ENCODE measurements at regions not wholly inside any gene's neighbourhood (a gene's known extent, or its start where the extent isn't known, plus 50 kb on each side); places are given as distances from the start of the nearest gene placed in this dataset.

DNA sequence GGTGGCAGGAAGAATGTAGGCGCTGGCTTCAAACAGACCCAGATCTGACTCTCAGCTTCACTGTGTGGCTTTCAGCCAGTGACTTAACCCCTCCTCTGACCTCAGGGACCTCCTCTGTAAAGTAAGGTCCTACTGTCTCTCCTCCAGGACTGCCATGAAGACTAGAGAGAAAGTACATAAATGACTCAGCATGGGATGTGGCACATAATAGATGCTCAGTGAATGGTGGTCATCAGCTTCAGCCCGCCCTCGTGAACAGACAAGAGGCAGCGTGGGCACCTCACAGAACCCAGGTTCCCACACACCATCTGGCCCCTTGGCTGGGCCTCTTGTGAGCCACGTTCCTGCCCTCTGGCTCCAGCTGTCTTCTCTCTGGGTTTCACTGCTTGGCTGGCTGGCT, 126.0 kb downstream of the SYF2 start:
- TF ChIP-seq, protein P1, sequence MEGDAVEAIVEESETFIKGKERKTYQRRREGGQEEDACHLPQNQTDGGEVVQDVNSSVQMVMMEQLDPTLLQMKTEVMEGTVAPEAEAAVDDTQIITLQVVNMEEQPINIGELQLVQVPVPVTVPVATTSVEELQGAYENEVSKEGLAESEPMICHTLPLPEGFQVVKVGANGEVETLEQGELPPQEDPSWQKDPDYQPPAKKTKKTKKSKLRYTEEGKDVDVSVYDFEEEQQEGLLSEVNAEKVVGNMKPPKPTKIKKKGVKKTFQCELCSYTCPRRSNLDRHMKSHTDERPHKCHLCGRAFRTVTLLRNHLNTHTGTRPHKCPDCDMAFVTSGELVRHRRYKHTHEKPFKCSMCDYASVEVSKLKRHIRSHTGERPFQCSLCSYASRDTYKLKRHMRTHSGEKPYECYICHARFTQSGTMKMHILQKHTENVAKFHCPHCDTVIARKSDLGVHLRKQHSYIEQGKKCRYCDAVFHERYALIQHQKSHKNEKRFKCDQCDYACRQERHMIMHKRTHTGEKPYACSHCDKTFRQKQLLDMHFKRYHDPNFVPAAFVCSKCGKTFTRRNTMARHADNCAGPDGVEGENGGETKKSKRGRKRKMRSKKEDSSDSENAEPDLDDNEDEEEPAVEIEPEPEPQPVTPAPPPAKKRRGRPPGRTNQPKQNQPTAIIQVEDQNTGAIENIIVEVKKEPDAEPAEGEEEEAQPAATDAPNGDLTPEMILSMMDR (IDR thresholded peaks at IDR 0.05): no peak
- no peak for TF ChIP-seq POLR2A (IDR thresholded peaks at IDR 0.05)
